IMR-90 (cell line): ENCODE measurements at regions not wholly inside any gene's neighbourhood (a gene's known extent, or its start where the extent isn't known, plus 50 kb on each side); places are given as distances from the start of the nearest gene placed in this dataset.

Experiments used
- CEBPB ChIP-seq: IDR thresholded peaks from 2 replicates; pipeline ENCODE4 v1.6.1; 2012; ENCODE audit warnings: low read depth, low read length, improper control_type of control experiment
- CTCF ChIP-seq: conservative IDR thresholded peaks from 2 replicates; pipeline ENCODE4 v1.5.1; 2012; ENCODE audit warnings: mild to moderate bottlenecking, low read depth, low read length, improper control_type of control experiment

GRCh38 chr17:31663576-31663975 lies 195.5 kb downstream of the COPRS start:
- TF ChIP-seq CTCF (no peak), CEBPB (no peak)
